ENCODE measurements at regions not wholly inside any gene's neighbourhood (a gene's known extent, or its start where the extent isn't known, plus 50 kb on each side); places are given as distances from the start of the nearest gene placed in this dataset.

GRCh38 chr10:2990764-2991163 lies 76.6 kb upstream of the PFKP start:
- FAIRE-seq = no peak
- no peak for TF ChIP-seq CTCF (IDR thresholded peaks at IDR 0.05; ENCODE audit: borderline replicate concordance, extremely low read depth, insufficient read depth)
- H3K4me1 ChIP-seq (ENCODE audit: control insufficient read depth in 2 of 3, insufficient read depth in 2 of 3, low read depth in 1 of 3, low read length in 3 of 3) = no peaks in the 10 kb centered on the region

GRCh38 chr10:2989292-2989947 lies 77.9 kb upstream of the PFKP start:
- intact Hi-C loops (cut with DNase I) = no loop called here
- TF ChIP-seq CTCF (IDR thresholded peaks at IDR 0.05; ENCODE audit: borderline replicate concordance, extremely low read depth, insufficient read depth) = no peak
- no peak for FAIRE-seq

More at GRCh38 chr10:2990764-2991163, 76.6 kb upstream of the PFKP start:
- no peak for DNase-seq
- Histone ChIP-seq H3K4me3 (ENCODE audit: low read length in 3 of 3) (no peak overlapping the region), H3K9ac (ENCODE audit: low read length in 3 of 3) (no peak overlapping the region), H3K9me3 (ENCODE audit: control insufficient read depth in 2 of 3, insufficient read depth in 1 of 3, low read length in 3 of 3) (peaks cover 0 to 7% (median 3%) of the 10 kb centered on the region in 3 donors), H3K27me3 (ENCODE audit: control insufficient read depth, insufficient read depth, low read length) (no peaks in the 10 kb centered on the region), H3K36me3 (ENCODE audit: control insufficient read depth in 2 of 3, insufficient read depth in 3 of 3, low read length in 3 of 3) (no peaks in the 10 kb centered on the region), H3K27ac (ENCODE audit: low read depth in 2 of 2, low read length in 2 of 2) (no peak overlapping the region)
- intact Hi-C loops (cut with DNase I) = no loop called here

GRCh38 chr10:2987185-2987768 lies 80.1 kb upstream of the PFKP start:
- H3K9me3 ChIP-seq (ENCODE audit: control insufficient read depth in 2 of 3, insufficient read depth in 1 of 3, low read length in 3 of 3) = peaks cover 0 to 7% (median 3%) of the 10 kb centered on the region in 3 donors
- TF ChIP-seq CTCF (IDR thresholded peaks at IDR 0.05; ENCODE audit: borderline replicate concordance, extremely low read depth, insufficient read depth) = no peak
- H3K27me3 ChIP-seq (ENCODE audit: control insufficient read depth, insufficient read depth, low read length) = no peaks in the 10 kb centered on the region
- H3K9ac ChIP-seq (ENCODE audit: low read length in 3 of 3) = no peak overlapping the region
- H3K27ac ChIP-seq (ENCODE audit: low read depth in 2 of 2, low read length in 2 of 2) = no peak overlapping the region
- DNase-seq (no peak), FAIRE-seq (no peak)
- H3K36me3 ChIP-seq (ENCODE audit: control insufficient read depth in 2 of 3, insufficient read depth in 3 of 3, low read length in 3 of 3) = no peaks in the 10 kb centered on the region
- H3K4me3 ChIP-seq (ENCODE audit: low read length in 3 of 3) = no peak overlapping the region
- intact Hi-C loops (cut with DNase I) = no loop called here
- no peaks in the 10 kb centered on the region for H3K4me1 ChIP-seq (ENCODE audit: control insufficient read depth in 2 of 3, insufficient read depth in 2 of 3, low read depth in 1 of 3, low read length in 3 of 3)

More at GRCh38 chr10:2989292-2989947, 77.9 kb upstream of the PFKP start:
- Histone ChIP-seq H3K4me3 (ENCODE audit: low read length in 3 of 3) (no peak overlapping the region), H3K9ac (ENCODE audit: low read length in 3 of 3) (no peak overlapping the region), H3K4me1 (ENCODE audit: control insufficient read depth in 2 of 3, insufficient read depth in 2 of 3, low read depth in 1 of 3, low read length in 3 of 3) (no peaks in the 10 kb centered on the region), H3K36me3 (ENCODE audit: control insufficient read depth in 2 of 3, insufficient read depth in 3 of 3, low read length in 3 of 3) (no peaks in the 10 kb centered on the region), H3K27ac (ENCODE audit: low read depth in 2 of 2, low read length in 2 of 2) (no peak overlapping the region), H3K27me3 (ENCODE audit: control insufficient read depth, insufficient read depth, low read length) (no peaks in the 10 kb centered on the region), H3K9me3 (ENCODE audit: control insufficient read depth in 2 of 3, insufficient read depth in 1 of 3, low read length in 3 of 3) (peaks cover 0 to 7% (median 3%) of the 10 kb centered on the region in 3 donors)
- DNase-seq = no peak

Data from kidney (tissue), 13 donors.